NOMO-1 (cell line): ENCODE measurements at regions not wholly inside any gene's neighbourhood (a gene's known extent, or its start where the extent isn't known, plus 50 kb on each side); places are given as distances from the start of the nearest gene placed in this dataset.
"Not testable (repeated sequence)": the region's sequence is repeated elsewhere in the genome, so short reads cannot be mapped to it uniquely, and the experiment has no call there.

Experiments
- DNase-seq, 2 experiments: peaks; one replicate each; lab custom pipeline; 2025; ENCODE audit not compliant: unreplicated experiment in 2 of 2; lab: John Stamatoyannopoulos, UW

GRCh38 chr1:81738875-81739274 lies 61.9 kb upstream of the ADGRL2 start:
- DNase-seq, result no peak

GRCh38 chr1:81733480-81733879 lies 67.3 kb upstream of the ADGRL2 start:
- no peak for DNase-seq

DNA sequence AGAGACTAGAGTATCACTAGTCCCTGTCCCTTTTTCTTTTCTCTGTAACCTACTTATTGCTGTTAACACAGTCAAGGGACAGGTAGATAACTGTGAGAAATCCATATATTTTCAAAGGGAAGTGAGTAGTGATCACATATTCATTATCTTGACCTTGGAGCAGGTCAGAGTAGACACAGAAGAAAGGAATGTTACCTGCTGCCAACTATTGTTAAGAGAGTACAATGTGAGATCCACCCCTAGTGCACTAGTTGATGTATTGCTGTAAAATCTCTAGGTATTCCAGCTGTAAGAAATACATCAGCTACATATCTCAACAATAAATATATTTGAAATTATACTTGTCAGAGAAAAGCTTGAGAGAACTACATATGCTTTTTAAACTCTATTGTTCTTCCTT lies 68.7 kb upstream of the ADGRL2 start:
- DNase-seq, result no peak

DNA sequence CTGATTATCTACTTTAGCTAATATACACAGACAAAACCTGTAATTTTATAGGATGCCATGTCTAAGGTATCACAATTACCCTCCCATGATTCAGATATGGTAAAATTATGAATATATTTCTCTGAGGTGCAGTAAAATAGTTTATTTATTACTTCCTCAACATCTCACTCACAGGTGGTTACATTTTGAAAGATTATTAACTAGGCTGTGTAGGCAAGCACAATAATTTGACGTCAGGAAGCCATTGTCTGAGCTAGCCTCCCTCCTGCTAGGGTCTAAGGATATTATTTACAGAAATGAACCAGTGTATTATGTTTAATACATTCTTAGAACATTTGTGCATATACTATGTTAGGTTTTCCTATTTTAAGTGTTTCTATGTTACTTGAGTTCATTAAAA lies 69.9 kb upstream of the ADGRL2 start:
- no peak for DNase-seq

DNA sequence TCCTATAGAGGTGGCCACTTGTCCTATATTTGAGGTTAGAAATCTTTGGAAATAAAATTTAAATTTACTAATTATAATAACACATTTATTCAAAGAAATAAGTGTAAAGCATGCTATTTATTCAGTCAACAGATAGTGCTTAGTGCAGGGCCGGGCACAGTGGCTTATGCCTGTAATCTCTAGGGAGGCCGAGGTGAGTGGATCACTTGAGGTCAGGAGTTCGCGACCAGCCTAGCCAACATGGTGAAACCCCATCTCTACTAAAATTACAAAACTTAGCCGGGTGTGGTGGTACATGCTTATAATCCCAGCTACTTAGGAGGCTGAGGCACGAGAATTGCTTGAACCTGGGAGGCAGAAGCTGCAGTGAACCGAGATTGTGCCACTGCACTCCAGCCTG lies 70.4 kb upstream of the ADGRL2 start:
- not testable (repeated sequence) for DNase-seq

- no peak for DNase-seq
Observed at GRCh38 chr1:81729818-81730217, 70.9 kb upstream of the ADGRL2 start.

GRCh38 chr1:81729239-81729638 lies 71.5 kb upstream of the ADGRL2 start:
- no peak for DNase-seq

GRCh38 chr1:81725823-81726222 lies 74.9 kb upstream of the ADGRL2 start:
- no peak for DNase-seq

- DNase-seq, result not testable (repeated sequence)
Observed at GRCh38 chr1:81722631-81723328, 78.0 kb upstream of the ADGRL2 start.

- DNase-seq, result not testable (repeated sequence)
Observed at GRCh38 chr1:81720256-81720655, 80.5 kb upstream of the ADGRL2 start.

GRCh38 chr1:81717230-81717629 lies 83.5 kb upstream of the ADGRL2 start:
- no peak for DNase-seq

- DNase-seq, result no peak
Observed at GRCh38 chr1:81715391-81715790, 85.3 kb upstream of the ADGRL2 start.

- DNase-seq, result no peak
Observed at GRCh38 chr1:81714636-81715035, 86.1 kb upstream of the ADGRL2 start.

DNA sequence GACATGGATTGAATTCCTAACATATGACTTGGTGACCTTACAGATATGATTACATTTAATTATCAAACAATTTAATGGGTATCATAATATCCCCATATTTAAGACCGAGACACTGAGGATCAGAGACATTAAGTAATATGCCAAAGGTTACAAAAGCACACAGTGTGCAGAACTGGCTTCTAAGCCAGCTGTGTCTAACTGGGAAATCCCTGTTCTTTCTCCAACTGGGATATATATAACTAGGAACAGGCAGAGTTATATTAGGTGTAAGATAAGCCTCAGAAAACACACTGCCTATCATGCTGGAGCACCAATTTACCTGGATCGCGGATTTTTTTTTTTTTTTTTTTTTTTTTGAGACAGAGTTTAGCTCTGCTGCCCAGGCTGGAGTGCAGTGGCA lies 88.3 kb upstream of the ADGRL2 start:
- DNase-seq, result no peak

DNA sequence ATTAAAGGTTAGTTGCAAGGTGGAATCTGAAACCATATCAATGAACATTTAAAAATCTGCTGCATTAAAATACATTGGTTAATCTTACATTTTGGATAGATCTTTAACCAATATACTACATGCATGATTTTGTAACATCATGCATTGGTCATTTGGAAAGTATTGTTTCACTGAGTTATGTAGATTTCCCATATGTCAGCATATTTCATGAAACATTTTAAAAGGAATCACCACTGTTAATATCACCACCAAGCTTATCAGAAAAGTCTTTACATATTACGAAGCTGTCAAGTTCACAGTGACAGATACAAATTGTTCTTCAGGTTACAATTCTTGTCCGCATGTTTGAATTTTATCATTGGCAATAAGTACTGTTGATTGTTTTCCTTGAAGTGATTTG lies 89.9 kb upstream of the ADGRL2 start:
- no peak for DNase-seq

DNA sequence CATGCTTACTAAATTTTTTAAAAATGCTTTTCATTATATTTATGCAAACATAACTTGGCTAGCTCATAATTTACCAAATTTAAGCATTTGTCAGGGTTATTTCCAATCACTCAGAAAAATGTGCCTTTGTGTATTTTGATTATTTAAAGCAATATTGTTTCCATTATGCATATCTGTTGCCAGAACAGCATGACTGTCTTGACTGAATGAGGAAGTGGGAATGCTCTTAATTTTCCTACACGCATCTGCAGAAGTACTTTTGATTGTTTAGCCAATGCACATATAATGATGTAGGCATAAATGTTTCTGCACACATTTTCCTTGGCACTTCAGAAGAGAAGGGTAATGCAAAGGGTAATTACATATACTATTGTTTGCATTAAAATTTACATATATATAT lies 92.5 kb upstream of the ADGRL2 start:
- peak in 1 of 2 experiments; percentile 77 for DNase-seq

GRCh38 chr1:81706650-81707435 lies 93.9 kb upstream of the ADGRL2 start:
- DNase-seq, result peak in 1 of 2 experiments; percentile 14

GRCh38 chr1:81703756-81704463 lies 96.8 kb upstream of the ADGRL2 start:
- DNase-seq, result peak; percentile 5 to 9

DNA sequence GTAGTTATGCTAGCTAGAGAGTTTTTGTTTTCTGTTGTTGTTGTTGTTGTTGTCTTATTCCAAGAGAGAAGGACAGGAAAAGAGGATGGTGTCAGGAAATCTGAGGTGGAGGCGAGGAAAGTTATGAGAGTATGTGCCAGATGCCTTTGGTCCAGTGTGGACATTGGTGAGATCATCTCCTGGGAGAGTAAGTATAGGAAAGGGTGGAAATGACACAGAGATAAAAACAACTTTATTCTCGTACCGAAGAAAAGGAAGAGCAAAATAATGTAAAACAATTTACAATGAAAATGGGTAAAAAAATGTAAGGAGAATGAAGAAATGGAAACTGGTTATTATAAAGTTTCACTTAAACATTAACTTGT lies 97.4 kb upstream of the ADGRL2 start:
- DNase-seq, result no peak

DNA sequence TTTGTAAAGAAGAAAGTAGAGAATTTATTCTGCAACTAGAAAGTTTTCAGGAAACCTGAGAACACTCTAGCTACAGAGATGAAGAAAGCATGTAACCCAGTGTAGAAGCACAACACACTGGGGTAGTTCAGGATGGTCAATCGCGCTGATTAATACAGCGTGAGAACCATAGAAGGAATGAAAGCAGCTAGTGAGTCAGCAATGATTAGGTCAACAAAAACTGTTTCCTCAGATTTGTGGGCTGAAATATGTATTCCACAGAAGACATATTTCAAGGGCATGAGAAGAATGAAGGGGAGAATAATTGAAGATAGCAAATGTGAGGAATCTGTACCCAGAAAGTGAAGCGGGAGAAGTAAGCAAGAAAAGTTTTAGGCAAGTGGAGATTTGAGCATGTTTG lies 97.8 kb upstream of the ADGRL2 start:
- no peak for DNase-seq

DNA sequence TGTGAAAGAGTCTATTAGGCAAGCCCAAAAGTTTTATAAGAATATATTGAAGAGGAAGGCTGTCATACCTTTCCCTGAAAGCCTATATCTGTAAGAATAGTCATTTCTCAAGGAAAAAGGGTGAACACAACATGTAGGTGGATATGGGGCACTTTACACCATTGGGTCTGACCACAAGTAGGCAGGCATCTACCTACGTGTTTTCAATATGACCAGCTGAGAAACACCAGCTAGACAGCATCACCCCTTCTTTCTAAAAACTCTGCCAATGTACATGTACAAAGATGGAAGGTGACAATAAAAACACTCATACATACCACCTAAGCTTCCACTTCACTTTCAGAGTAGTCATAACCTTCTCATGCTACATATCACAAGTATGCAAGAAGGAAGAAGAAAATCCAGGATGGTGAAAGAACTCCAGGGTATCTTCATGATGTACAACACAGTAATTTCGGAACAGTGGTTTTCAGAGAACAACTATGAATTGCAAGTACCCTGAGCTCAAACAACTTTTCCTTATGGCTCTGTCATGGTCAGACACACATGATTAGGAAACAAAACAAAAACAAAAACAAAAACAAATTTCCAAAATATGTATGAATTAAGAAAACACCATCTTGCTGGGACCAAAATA lies 98.5 kb upstream of the ADGRL2 start:
- DNase-seq, result no peak
